K562 (cell line): ENCODE measurements at regions not wholly inside any gene's neighbourhood (a gene's known extent, or its start where the extent isn't known, plus 50 kb on each side); places are given as distances from the start of the nearest gene placed in this dataset.
A peak's percentile ranks its signal among the peaks of the same experiment; 100 is the strongest.

ENCODE experiments used
- ARID1B ChIP-seq: fragments of 450-650 bp; IDR thresholded peaks from 2 replicates; pipeline ENCODE4 v1.6.1; 2016; ENCODE audit warnings: antibody characterized with exemption, mild to moderate bottlenecking, inconsistent platforms
- BCOR ChIP-seq: fragments of 450-650 bp; IDR thresholded peaks from 2 replicates; pipeline ENCODE4 v1.6.1; 2016
- CBFA2T3 ChIP-seq: fragments of 450-650 bp; IDR thresholded peaks from 2 replicates; pipeline ENCODE4 v1.6.1; 2017
- CBX3 ChIP-seq, 2 experiments: IDR thresholded peaks; 1 replicate in 1 of 2; 2 replicates in 1 of 2; pipeline ENCODE4 v1.6.1; 2012; ENCODE audit warnings: inconsistent platforms in 2 of 2, low read length in 2 of 2, borderline replicate concordance in 1 of 2, control low read depth in 1 of 2
- CHD1 ChIP-seq: fragments of 200-600 bp; sonication (generic); IDR thresholded peaks from one replicate; pipeline ENCODE4 v1.6.1; 2012; ENCODE audit warnings: mild to moderate bottlenecking, moderate library complexity, low read length, inconsistent platforms
- CREBBP ChIP-seq: IDR thresholded peaks from one replicate; pipeline ENCODE4 v1.6.1; 2012; ENCODE audit warnings: low read depth, mild to moderate bottlenecking, control low read depth, inconsistent platforms, low read length
- DPF2 ChIP-seq: fragments of 450-650 bp; IDR thresholded peaks from 2 replicates; pipeline ENCODE4 v1.6.1; 2016
- ELF1 ChIP-seq: fragments of 200-800 bp; sonication (Bioruptor generic); IDR thresholded peaks from 2 replicates; pipeline ENCODE4 v1.6.1; 2016; ENCODE audit warnings: missing genetic modification characterization, missing compliant biosample characterization
- FOXM1 ChIP-seq, 2 experiments: fragments of 450-650 bp in 1 of 2; sonication (generic) in 1 of 2; formaldehyde crosslinking in 1 of 2; IDR thresholded peaks; 2 replicates each; pipeline versions ENCODE4 v1.6.1 to v1.9.0; 2017 to 2022; ENCODE audit warnings: low read depth in 2 of 2, mild to moderate bottlenecking in 2 of 2, missing genetic modification reagents in 1 of 2, moderate library complexity in 1 of 2
- GABPB1 ChIP-seq: sonication (generic); formaldehyde crosslinking; IDR thresholded peaks from 2 replicates; pipeline ENCODE4 v1.8.0; 2022; ENCODE audit warnings: mild to moderate bottlenecking, missing genetic modification reagents
- GTF2E2 ChIP-seq: fragments of 200-800 bp; sonication (Bioruptor generic); IDR thresholded peaks from 2 replicates; pipeline ENCODE4 v1.6.1; 2016; ENCODE audit warnings: missing genetic modification characterization, missing compliant biosample characterization
- HLTF ChIP-seq: fragments of 450-650 bp; IDR thresholded peaks from 2 replicates; pipeline ENCODE4 v1.6.1; 2016
- MXI1 ChIP-seq: IDR thresholded peaks from 2 replicates; pipeline ENCODE4 v1.6.1; 2011; ENCODE audit warnings: low read depth, mild to moderate bottlenecking, improper control_type of control experiment, low read length
- NCOR1 ChIP-seq: fragments of 450-650 bp; IDR thresholded peaks from 2 replicates; pipeline ENCODE4 v1.6.1; 2016; ENCODE audit warnings: mild to moderate bottlenecking, moderate library complexity
- SMAD1 ChIP-seq: fragments of 150-350 bp; IDR thresholded peaks from 2 replicates; pipeline ENCODE4 v1.6.1; 2014; ENCODE audit warnings: low read length, low read depth; ENCODE audit not compliant: partially characterized antibody
- SMARCA5 ChIP-seq: fragments of 450-650 bp; IDR thresholded peaks from 2 replicates; pipeline ENCODE4 v1.6.1; 2016
- TEAD1 ChIP-seq, 2 experiments: fragments of 450-650 bp in 1 of 2; sonication (generic) in 1 of 2; formaldehyde crosslinking; IDR thresholded peaks; 2 replicates each; pipeline versions ENCODE4 v1.4.0 to v1.8.0; 2020 to 2022; ENCODE audit warnings: mild to moderate bottlenecking in 2 of 2, missing genetic modification reagents in 1 of 2
- THRAP3 ChIP-seq: fragments of 450-650 bp; IDR thresholded peaks from 2 replicates; pipeline ENCODE4 v1.6.1; 2016; ENCODE audit warnings: mild to moderate bottlenecking, inconsistent platforms, borderline replicate concordance
- ZNF212 ChIP-seq: fragments of 450-650 bp; formaldehyde crosslinking; IDR thresholded peaks from 2 replicates; pipeline ENCODE4 v1.4.0; 2020; ENCODE audit warnings: mild to moderate bottlenecking
- ZNF384 ChIP-seq: IDR thresholded peaks from 2 replicates; pipeline ENCODE4 v1.6.1; 2012; ENCODE audit warnings: low read depth, low read length, improper control_type of control experiment
- ZNF586 ChIP-seq: fragments of 450-650 bp; formaldehyde crosslinking; conservative IDR thresholded peaks from 2 replicates; pipeline ENCODE4 v1.4.0; 2020; ENCODE audit warnings: mild to moderate bottlenecking, moderate library complexity
- ZNF695 ChIP-seq: fragments of 450-650 bp; formaldehyde crosslinking; IDR thresholded peaks from 2 replicates; pipeline ENCODE4 v1.4.0; 2020; ENCODE audit warnings: mild to moderate bottlenecking, moderate library complexity
- ZNF766 ChIP-seq: fragments of 200-800 bp; sonication (Bioruptor generic); conservative IDR thresholded peaks from 2 replicates; pipeline ENCODE4 v1.6.1; 2016; ENCODE audit warnings: missing genetic modification characterization, missing compliant biosample characterization
- TF ChIP-seq, protein P1 (sequence below): fragments of 250-450 bp; sonication (Bioruptor Pico); IDR thresholded peaks from 2 replicates; pipeline ENCODE4 v1.8.0; 2021; ENCODE audit warnings: borderline replicate concordance, mild to moderate bottlenecking, moderate library complexity; ENCODE audit not compliant: poor library complexity, severe bottlenecking
- TF ChIP-seq, protein P2 (sequence below): fragments of 450-650 bp; IDR thresholded peaks from 2 replicates; pipeline ENCODE4 v1.6.1; 2016
- TF ChIP-seq, protein P3 (sequence below): fragments of 450-650 bp; IDR thresholded peaks from 2 replicates; pipeline ENCODE4 v1.6.1; 2016; ENCODE audit warnings: mild to moderate bottlenecking

DNA sequence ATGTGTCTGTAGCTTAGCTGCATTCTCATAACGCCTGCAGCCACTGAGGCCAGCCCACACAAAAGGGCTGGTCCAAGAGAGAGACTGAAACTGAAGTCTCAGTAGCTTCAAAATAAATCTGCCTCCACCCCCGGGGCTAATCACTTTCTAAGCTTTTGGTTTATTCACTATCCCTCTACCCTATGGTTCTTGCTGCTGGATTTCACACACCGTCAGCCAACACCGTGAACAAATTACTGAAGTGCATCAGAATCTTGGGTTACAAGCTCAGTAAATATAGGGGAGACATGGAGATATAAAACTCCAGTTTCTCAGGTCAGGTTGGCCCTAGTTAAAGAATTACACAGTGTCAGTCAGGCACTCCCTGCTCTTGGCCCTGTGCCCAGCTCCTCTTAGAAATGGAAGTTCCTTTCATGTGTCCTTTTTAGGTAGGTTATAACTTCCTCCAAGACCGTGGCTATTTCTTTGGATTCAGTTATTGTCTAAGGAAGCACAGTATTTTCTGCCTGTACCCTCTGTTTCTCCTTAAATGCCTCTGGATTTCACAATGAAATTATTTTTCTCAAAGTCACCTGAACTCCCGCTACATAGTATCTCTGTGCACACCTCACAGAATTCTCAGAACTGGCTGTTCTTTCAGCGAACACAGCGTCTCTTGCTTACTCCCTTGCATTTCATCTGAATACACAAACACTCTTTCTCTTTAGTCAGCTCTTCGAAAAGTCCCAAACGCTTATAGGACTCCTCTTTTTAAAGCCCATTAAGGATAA lies 112.5 kb downstream of the FAM174A start (continued):
- TF ChIP-seq ZNF766 (CRISPR knock-in tag) (0 out of 2 replicates have a peak, but pooled peaks have one; percentile 35), TEAD1 (CRISPR knock-in tag; IDR thresholded peaks at IDR 0.05) (no peak), THRAP3 (no peak), ZNF695 (CRISPR knock-in tag) (no peak), FOXM1 (IDR thresholded peaks at IDR 0.05; ENCODE audit: low read depth) (no peak), FOXM1 (CRISPR knock-in tag; IDR thresholded peaks at IDR 0.05; ENCODE audit: low read depth) (no peak), ELF1 (tag) (no peak), CBX3 (IDR thresholded peaks at IDR 0.05; ENCODE audit: borderline replicate concordance in 1 of 2, low read length in 2 of 2) (no peak), ARID1B (peak; percentile 81), MXI1 (no peak), ZNF212 (CRISPR knock-in tag) (no peak), NCOR1 (peak; percentile 52; the same call in 1 of the 2 replicates), ZNF586 (CRISPR knock-in tag) (no peak), DPF2 (peak; percentile 54), HLTF (no peak), GTF2E2 (no peak), ZNF384 (no peak), CHD1 (no peak), SMAD1 (no peak), BCOR (no peak), SMARCA5 (no peak), CBFA2T3 (peak; percentile 48; the same call in 1 of the 2 replicates), GABPB1 (no peak), CREBBP (no peak)
- TF ChIP-seq, protein P1, sequence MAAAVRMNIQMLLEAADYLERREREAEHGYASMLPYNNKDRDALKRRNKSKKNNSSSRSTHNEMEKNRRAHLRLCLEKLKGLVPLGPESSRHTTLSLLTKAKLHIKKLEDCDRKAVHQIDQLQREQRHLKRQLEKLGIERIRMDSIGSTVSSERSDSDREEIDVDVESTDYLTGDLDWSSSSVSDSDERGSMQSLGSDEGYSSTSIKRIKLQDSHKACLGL (CRISPR knock-in tag): no peak
- TF ChIP-seq, protein P2, sequence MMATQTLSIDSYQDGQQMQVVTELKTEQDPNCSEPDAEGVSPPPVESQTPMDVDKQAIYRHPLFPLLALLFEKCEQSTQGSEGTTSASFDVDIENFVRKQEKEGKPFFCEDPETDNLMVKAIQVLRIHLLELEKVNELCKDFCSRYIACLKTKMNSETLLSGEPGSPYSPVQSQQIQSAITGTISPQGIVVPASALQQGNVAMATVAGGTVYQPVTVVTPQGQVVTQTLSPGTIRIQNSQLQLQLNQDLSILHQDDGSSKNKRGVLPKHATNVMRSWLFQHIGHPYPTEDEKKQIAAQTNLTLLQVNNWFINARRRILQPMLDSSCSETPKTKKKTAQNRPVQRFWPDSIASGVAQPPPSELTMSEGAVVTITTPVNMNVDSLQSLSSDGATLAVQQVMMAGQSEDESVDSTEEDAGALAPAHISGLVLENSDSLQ: peak; percentile 71
- TF ChIP-seq, protein P3, sequence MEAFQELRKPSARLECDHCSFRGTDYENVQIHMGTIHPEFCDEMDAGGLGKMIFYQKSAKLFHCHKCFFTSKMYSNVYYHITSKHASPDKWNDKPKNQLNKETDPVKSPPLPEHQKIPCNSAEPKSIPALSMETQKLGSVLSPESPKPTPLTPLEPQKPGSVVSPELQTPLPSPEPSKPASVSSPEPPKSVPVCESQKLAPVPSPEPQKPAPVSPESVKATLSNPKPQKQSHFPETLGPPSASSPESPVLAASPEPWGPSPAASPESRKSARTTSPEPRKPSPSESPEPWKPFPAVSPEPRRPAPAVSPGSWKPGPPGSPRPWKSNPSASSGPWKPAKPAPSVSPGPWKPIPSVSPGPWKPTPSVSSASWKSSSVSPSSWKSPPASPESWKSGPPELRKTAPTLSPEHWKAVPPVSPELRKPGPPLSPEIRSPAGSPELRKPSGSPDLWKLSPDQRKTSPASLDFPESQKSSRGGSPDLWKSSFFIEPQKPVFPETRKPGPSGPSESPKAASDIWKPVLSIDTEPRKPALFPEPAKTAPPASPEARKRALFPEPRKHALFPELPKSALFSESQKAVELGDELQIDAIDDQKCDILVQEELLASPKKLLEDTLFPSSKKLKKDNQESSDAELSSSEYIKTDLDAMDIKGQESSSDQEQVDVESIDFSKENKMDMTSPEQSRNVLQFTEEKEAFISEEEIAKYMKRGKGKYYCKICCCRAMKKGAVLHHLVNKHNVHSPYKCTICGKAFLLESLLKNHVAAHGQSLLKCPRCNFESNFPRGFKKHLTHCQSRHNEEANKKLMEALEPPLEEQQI: no peak
